K562 (cell line): ENCODE measurements at regions not wholly inside any gene's neighbourhood (a gene's known extent, or its start where the extent isn't known, plus 50 kb on each side); places are given as distances from the start of the nearest gene placed in this dataset.

Source experiments
- ATAC-seq: fragments of 200-7000 bp; cut with Tn5 transposase; 3 replicates; pipeline ENCODE4 v1.9.1; 2020; ENCODE audit warnings: moderate library complexity
- BruUV-seq: library from RNA; stranded (reverse); fragments of 400-500 nt; replicated peaks from 2 replicates; lab custom pipeline; 2021; lab: Mats Ljungman, UMichigan
- CTCF ChIA-PET: fragments of 300-600 bp; formaldehyde crosslinking; extraction: SDS; loops from one replicate; lab custom pipeline; 2021; ENCODE audit warnings: low intra/inter-chr PET ratio; lab: Yijun Ruan, JAX
- POLR2A ChIA-PET: fragments of 300-600, 350-650 bp; sonication (Branson Sonifier 250); formaldehyde crosslinking; extraction: SDS; loops from one replicate; lab custom pipeline; 2021; ENCODE audit warnings: antibody characterized with exemption, inconsistent platforms; lab: Yijun Ruan, JAX
- DNase-seq, 4 experiments: peaks; one replicate each; pipeline versions ENCODE4 v3.0.0 to v3.0.0-alpha.2; 2011 to 2018; ENCODE audit warnings: low spot score in 3 of 4, mixed read lengths in 3 of 4; ENCODE audit errors: extremely low read depth in 1 of 4
- FAIRE-seq: peaks from 2 replicates; lab custom pipeline; 2011; peaks lifted over from hg19 to GRCh38; lab: Jason Lieb, UNC
- H2AFZ ChIP-seq: 2 replicates; pipeline ENCODE4 v1.6.0; 2011; ENCODE audit warnings: low read depth, low read length, control low read depth, inconsistent platforms
- H3K27ac ChIP-seq: fragments of 200-600 bp; 3 replicates; pipeline ENCODE4 v1.8.0; 2011; ENCODE audit warnings: low read depth, mild to moderate bottlenecking, control low read depth, inconsistent platforms, low read length, moderate library complexity, mixed read lengths; ENCODE audit errors: extremely low read depth
- H3K27me3 ChIP-seq, 2 experiments: fragments of 300-600 bp in 1 of 2; 2 replicates in 1 of 2; 3 replicates in 1 of 2; pipeline versions ENCODE4 v1.6.0 to v1.8.0; 2011; ENCODE audit warnings: inconsistent platforms in 2 of 2, low read length in 2 of 2, mild to moderate bottlenecking in 1 of 2, mixed read lengths in 1 of 2, moderate library complexity in 1 of 2; ENCODE audit not compliant: control insufficient read depth in 2 of 2, insufficient read depth in 2 of 2
- H3K36me3 ChIP-seq: fragments of 300-600 bp; 3 replicates; pipeline ENCODE4 v1.8.0; 2011; ENCODE audit warnings: mild to moderate bottlenecking, low read length, inconsistent platforms; ENCODE audit not compliant: control insufficient read depth, insufficient read depth
- H3K4me1 ChIP-seq, 2 experiments: fragments of 200-600 bp in 1 of 2; replicated peaks in 1 of 2; 2 replicates in 1 of 2; 3 replicates in 1 of 2; pipeline versions ENCODE4 v1.5.1 to v1.8.0; 2011; ENCODE audit warnings: inconsistent platforms in 2 of 2, low read length in 2 of 2, mild to moderate bottlenecking in 1 of 2, mixed read lengths in 1 of 2, moderate library complexity in 1 of 2; ENCODE audit not compliant: control insufficient read depth in 2 of 2, insufficient read depth in 2 of 2
- H3K4me2 ChIP-seq: 2 replicates; pipeline ENCODE4 v1.6.1; 2011; ENCODE audit warnings: low read length, control low read depth, inconsistent platforms, mixed read lengths; ENCODE audit not compliant: insufficient read depth
- H3K4me3 ChIP-seq: fragments of 200-600 bp; sonication (generic), shearing (Covaris generic); 2 replicates; pipeline ENCODE4 v1.5.1; 2016; ENCODE audit warnings: control low read depth, inconsistent platforms
- H3K79me2 ChIP-seq: fragments of 200-600 bp; 3 replicates; pipeline ENCODE4 v1.8.0; 2011; ENCODE audit warnings: low read length, inconsistent platforms; ENCODE audit not compliant: control insufficient read depth, insufficient read depth
- H3K9ac ChIP-seq, 2 experiments: 2 replicates each; pipeline versions ENCODE4 v1.6.0 to v1.6.1; 2011; ENCODE audit warnings: low read depth in 2 of 2, low read length in 2 of 2, control low read depth in 1 of 2, inconsistent platforms in 1 of 2, mild to moderate bottlenecking in 1 of 2, mixed read lengths in 1 of 2; ENCODE audit not compliant: insufficient read depth in 1 of 2
- H3K9me1 ChIP-seq: one replicate; pipeline ENCODE4 v1.6.0; 2011; ENCODE audit warnings: inconsistent platforms, mild to moderate bottlenecking, low read length, moderate library complexity; ENCODE audit not compliant: control insufficient read depth, insufficient read depth
- H3K9me3 ChIP-seq: replicated peaks from 2 replicates; pipeline ENCODE4 v1.5.1; 2011; ENCODE audit warnings: low read depth, low read length, inconsistent platforms; ENCODE audit not compliant: control insufficient read depth, insufficient read depth
- H4K20me1 ChIP-seq: replicated peaks from 2 replicates; pipeline ENCODE4 v1.6.1; 2011; ENCODE audit warnings: low read length, inconsistent platforms, mixed read lengths; ENCODE audit not compliant: control insufficient read depth, insufficient read depth
- ARID1B ChIP-seq: fragments of 450-650 bp; IDR thresholded peaks from 2 replicates; pipeline ENCODE4 v1.6.1; 2016; ENCODE audit warnings: antibody characterized with exemption, mild to moderate bottlenecking, inconsistent platforms
- ASH1L ChIP-seq: fragments of 450-650 bp; IDR thresholded peaks from 2 replicates; pipeline ENCODE4 v1.6.1; 2018; ENCODE audit warnings: borderline replicate concordance, mild to moderate bottlenecking, low read depth; ENCODE audit not compliant: partially characterized antibody
- BMI1 ChIP-seq: fragments of 150-350 bp; IDR thresholded peaks from 2 replicates; pipeline ENCODE4 v1.6.1; 2014; ENCODE audit warnings: low read length
- KDM1A ChIP-seq, 2 experiments: fragments of 450-650 bp; IDR thresholded peaks; 2 replicates each; pipeline ENCODE4 v1.6.1; 2016; ENCODE audit warnings: mild to moderate bottlenecking in 2 of 2
- KLF13 ChIP-seq: fragments of 450-650 bp; IDR thresholded peaks from 2 replicates; pipeline ENCODE4 v1.6.1; 2016; ENCODE audit warnings: missing genetic modification characterization, low read depth, mild to moderate bottlenecking, missing compliant biosample characterization, moderate library complexity, borderline replicate concordance
- NBN ChIP-seq: fragments of 450-650 bp; IDR thresholded peaks from 2 replicates; pipeline ENCODE4 v1.6.1; 2016; ENCODE audit warnings: low read depth, mild to moderate bottlenecking
- NFE2L1 ChIP-seq: fragments of 450-650 bp; IDR thresholded peaks from 2 replicates; pipeline ENCODE4 v1.6.1; 2016; ENCODE audit warnings: missing genetic modification characterization, low read depth, mild to moderate bottlenecking, missing compliant biosample characterization, moderate library complexity, borderline replicate concordance
- RAD51 ChIP-seq: fragments of 450-650 bp; IDR thresholded peaks from 2 replicates; pipeline ENCODE4 v1.7.1; 2016; ENCODE audit warnings: low read depth, mild to moderate bottlenecking, borderline replicate concordance
- SMAD1 ChIP-seq: fragments of 150-350 bp; IDR thresholded peaks from 2 replicates; pipeline ENCODE4 v1.6.1; 2014; ENCODE audit warnings: low read length, low read depth; ENCODE audit not compliant: partially characterized antibody
- XRCC5 ChIP-seq: fragments of 200-400 bp; formaldehyde crosslinking; IDR thresholded peaks from 2 replicates; pipeline ENCODE4 v1.6.1; 2017; ENCODE audit warnings: low read depth, mild to moderate bottlenecking, low read length
- ZEB2 ChIP-seq: fragments of 450-650 bp; IDR thresholded peaks from 2 replicates; pipeline ENCODE4 v1.6.1; 2016
- ZNF263 ChIP-seq: sonication (generic); formaldehyde crosslinking; IDR thresholded peaks from 2 replicates; pipeline ENCODE4 v1.8.0; 2022; ENCODE audit warnings: mild to moderate bottlenecking, missing genetic modification reagents, borderline replicate concordance
- ZNF512 ChIP-seq: IDR thresholded peaks from 2 replicates; pipeline ENCODE4 v1.6.1; 2016; ENCODE audit warnings: missing genetic modification characterization, missing compliant biosample characterization
- WGBS: fragments of 100-300 bp; shearing (Covaris generic); methylation state at CpG from one replicate; pipeline ENCODE4 v1.1.6; 2016; ENCODE audit warnings: low coverage, mixed read lengths; ENCODE audit not compliant: insufficient coverage; ENCODE audit errors: missing lambda C conversion rate; 5-methylcytosine and 5-hydroxymethylcytosine counted together
- in situ Hi-C: fragments of 300-500 bp; cut with MboI; formaldehyde crosslinking; loops from 4 replicates; pipeline ENCODE4 v1.15.0; 2018; ENCODE audit warnings: inconsistent platforms, mixed read lengths
- intact Hi-C: fragments of 100-400 bp; cut with micrococcal nuclease; formaldehyde crosslinking; loops from 2 replicates; pipeline ENCODE4 v1.14.2; 2022
- TF ChIP-seq, protein P1 (sequence below): fragments of 450-650 bp; IDR thresholded peaks from 2 replicates; pipeline ENCODE4 v1.6.1; 2016; ENCODE audit warnings: low read depth, mild to moderate bottlenecking, moderate library complexity
- TF ChIP-seq, protein P2 (sequence below): IDR thresholded peaks from 2 replicates; pipeline ENCODE4 v1.6.1; 2011; ENCODE audit warnings: borderline replicate concordance, low read depth, mild to moderate bottlenecking, moderate library complexity, low read length; ENCODE audit not compliant: insufficient read depth, poor library complexity, severe bottlenecking
- TF ChIP-seq, protein P3 (sequence below): fragments of 250-450 bp; sonication (Bioruptor Pico); IDR thresholded peaks from 2 replicates; pipeline ENCODE4 v1.4.0; 2020
- TF ChIP-seq, protein P4 (sequence below): sonication (generic); formaldehyde crosslinking; IDR thresholded peaks from 2 replicates; pipeline ENCODE4 v1.8.0; 2022; ENCODE audit warnings: mild to moderate bottlenecking, missing genetic modification reagents
- TF ChIP-seq, protein P5 (sequence below): sonication (generic); formaldehyde crosslinking; IDR thresholded peaks from 2 replicates; pipeline ENCODE4 v1.9.0; 2022; ENCODE audit warnings: mild to moderate bottlenecking, missing genetic modification reagents

- ChIA-PET POLR2A (no interaction called here), CTCF (no interaction called here)
- FAIRE-seq (no peak), ATAC-seq (no peak), DNase-seq (no peak)
- H2AFZ ChIP-seq, result no peak overlapping the region
- H3K4me3 ChIP-seq, result no peak overlapping the region
- in situ Hi-C loops (no loop called here), intact Hi-C loops (no loop called here)
- H3K4me2 ChIP-seq, result no peak overlapping the region
- no peak overlapping the region for H3K9ac ChIP-seq
- H3K9me3 ChIP-seq, result no peaks in the 10 kb centered on the region
- H3K27ac ChIP-seq, result no peak overlapping the region
- H3K27me3 ChIP-seq, result no peaks in the 10 kb centered on the region
- no peaks in the 10 kb centered on the region for H4K20me1 ChIP-seq
- H3K9me1 ChIP-seq, result no peaks in the 10 kb centered on the region
- H3K36me3 ChIP-seq, result no peaks in the 10 kb centered on the region
- H3K79me2 ChIP-seq, result no peaks in the 10 kb centered on the region
- WGBS, result 6% methylated on average over 2 of the region's 2 CpGs
- no peaks in the 10 kb centered on the region for H3K4me1 ChIP-seq
- no TSS peak for BruUV-seq
- no peak for TF ChIP-seq NFE2L1 (tag)
- TF ChIP-seq, protein P1, sequence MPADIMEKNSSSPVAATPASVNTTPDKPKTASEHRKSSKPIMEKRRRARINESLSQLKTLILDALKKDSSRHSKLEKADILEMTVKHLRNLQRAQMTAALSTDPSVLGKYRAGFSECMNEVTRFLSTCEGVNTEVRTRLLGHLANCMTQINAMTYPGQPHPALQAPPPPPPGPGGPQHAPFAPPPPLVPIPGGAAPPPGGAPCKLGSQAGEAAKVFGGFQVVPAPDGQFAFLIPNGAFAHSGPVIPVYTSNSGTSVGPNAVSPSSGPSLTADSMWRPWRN, result no peak
- TF ChIP-seq, protein P2, sequence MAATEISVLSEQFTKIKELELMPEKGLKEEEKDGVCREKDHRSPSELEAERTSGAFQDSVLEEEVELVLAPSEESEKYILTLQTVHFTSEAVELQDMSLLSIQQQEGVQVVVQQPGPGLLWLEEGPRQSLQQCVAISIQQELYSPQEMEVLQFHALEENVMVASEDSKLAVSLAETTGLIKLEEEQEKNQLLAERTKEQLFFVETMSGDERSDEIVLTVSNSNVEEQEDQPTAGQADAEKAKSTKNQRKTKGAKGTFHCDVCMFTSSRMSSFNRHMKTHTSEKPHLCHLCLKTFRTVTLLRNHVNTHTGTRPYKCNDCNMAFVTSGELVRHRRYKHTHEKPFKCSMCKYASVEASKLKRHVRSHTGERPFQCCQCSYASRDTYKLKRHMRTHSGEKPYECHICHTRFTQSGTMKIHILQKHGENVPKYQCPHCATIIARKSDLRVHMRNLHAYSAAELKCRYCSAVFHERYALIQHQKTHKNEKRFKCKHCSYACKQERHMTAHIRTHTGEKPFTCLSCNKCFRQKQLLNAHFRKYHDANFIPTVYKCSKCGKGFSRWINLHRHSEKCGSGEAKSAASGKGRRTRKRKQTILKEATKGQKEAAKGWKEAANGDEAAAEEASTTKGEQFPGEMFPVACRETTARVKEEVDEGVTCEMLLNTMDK, result no peak
- no peak for TF ChIP-seq KDM1A (IDR thresholded peaks at IDR 0.05)
- TF ChIP-seq, protein P3, sequence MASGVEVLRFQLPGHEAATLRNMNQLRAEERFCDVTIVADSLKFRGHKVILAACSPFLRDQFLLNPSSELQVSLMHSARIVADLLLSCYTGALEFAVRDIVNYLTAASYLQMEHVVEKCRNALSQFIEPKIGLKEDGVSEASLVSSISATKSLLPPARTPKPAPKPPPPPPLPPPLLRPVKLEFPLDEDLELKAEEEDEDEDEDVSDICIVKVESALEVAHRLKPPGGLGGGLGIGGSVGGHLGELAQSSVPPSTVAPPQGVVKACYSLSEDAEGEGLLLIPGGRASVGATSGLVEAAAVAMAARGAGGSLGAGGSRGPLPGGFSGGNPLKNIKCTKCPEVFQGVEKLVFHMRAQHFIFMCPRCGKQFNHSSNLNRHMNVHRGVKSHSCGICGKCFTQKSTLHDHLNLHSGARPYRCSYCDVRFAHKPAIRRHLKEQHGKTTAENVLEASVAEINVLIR (CRISPR knock-in tag), result no peak
- TF ChIP-seq, protein P4, sequence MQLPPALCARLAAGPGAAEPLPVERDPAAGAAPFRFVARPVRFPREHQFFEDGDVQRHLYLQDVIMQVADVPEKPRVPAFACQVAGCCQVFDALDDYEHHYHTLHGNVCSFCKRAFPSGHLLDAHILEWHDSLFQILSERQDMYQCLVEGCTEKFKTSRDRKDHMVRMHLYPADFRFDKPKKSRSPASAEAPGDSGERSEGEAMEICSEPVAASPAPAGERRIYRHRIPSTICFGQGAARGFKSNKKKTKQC, result no peak
- no peak for TF ChIP-seq SMAD1
- no peak for TF ChIP-seq ASH1L
- no peak for TF ChIP-seq NBN
- no peak for TF ChIP-seq ARID1B
- TF ChIP-seq, protein P5, sequence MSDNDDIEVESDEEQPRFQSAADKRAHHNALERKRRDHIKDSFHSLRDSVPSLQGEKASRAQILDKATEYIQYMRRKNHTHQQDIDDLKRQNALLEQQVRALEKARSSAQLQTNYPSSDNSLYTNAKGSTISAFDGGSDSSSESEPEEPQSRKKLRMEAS (CRISPR knock-in tag), result no peak
- no peak for TF ChIP-seq KLF13 (tag)
- no peak for TF ChIP-seq ZNF263 (CRISPR knock-in tag)
- TF ChIP-seq ZEB2, result no peak
- TF ChIP-seq ZNF512, result no peak
- TF ChIP-seq XRCC5, result no peak
- TF ChIP-seq RAD51, result no peak
- TF ChIP-seq BMI1, result no peak
These were observed 481.9 kb downstream of the KDM4C start for GRCh38 chr9:7239708-7240107.
